PC-3 (cell line): ENCODE measurements at regions not wholly inside any gene's neighbourhood (a gene's known extent, or its start where the extent isn't known, plus 50 kb on each side); places are given as distances from the start of the nearest gene placed in this dataset.

Experiments used
- ATAC-seq: fragments of 200-7000 bp; cut with Tn5 transposase; 2 replicates; pipeline ENCODE4 v1.9.1; 2020; ENCODE audit warnings: mild to moderate bottlenecking, moderate library complexity
- BruUV-seq: library from RNA; stranded (reverse); fragments of 400-500 nt; replicated peaks from 2 replicates; lab custom pipeline; 2021; lab: Mats Ljungman, UMichigan
- CTCF ChIA-PET: fragments of 300-600 bp; sonication (Branson Sonifier 250); formaldehyde crosslinking; loops from one replicate; lab custom pipeline; 2022; ENCODE audit warnings: antibody characterized with exemption; lab: Charles Lee
- POLR2A ChIA-PET: fragments of 300-600 bp; sonication (Branson Sonifier 250); formaldehyde crosslinking; loops from one replicate; lab custom pipeline; 2022; ENCODE audit warnings: antibody characterized with exemption; ENCODE audit not compliant: unreplicated experiment; lab: Charles Lee
- DNase-seq: peaks from one replicate; pipeline ENCODE4 v3.0.0-alpha.2; 2015
- H2AFZ ChIP-seq: fragments of 300-600 bp; sonication (generic); 2 replicates; pipeline ENCODE4 v1.6.0; 2016; ENCODE audit warnings: antibody characterized with exemption, low read length
- H3F3A ChIP-seq: fragments of 300-600 bp; sonication (generic); one replicate; pipeline ENCODE4 v1.6.0; 2017; ENCODE audit warnings: antibody characterized with exemption, low read length, control low read depth, mild to moderate bottlenecking; ENCODE audit not compliant: unreplicated experiment
- H3K27ac ChIP-seq: fragments of 300-600 bp; sonication (generic); 2 replicates; pipeline ENCODE4 v1.5.1; 2016; ENCODE audit warnings: mild to moderate bottlenecking, low read length
- H3K27me3 ChIP-seq: fragments of 300-600 bp; sonication (generic); 2 replicates; pipeline ENCODE4 v1.6.1; 2016; ENCODE audit warnings: low read length, mixed read lengths
- H3K36me3 ChIP-seq: fragments of 300-600 bp; sonication (generic); 2 replicates; pipeline ENCODE4 v1.6.1; 2016; ENCODE audit warnings: low read depth, mixed run types, low read length, mixed read lengths
- H3K4me1 ChIP-seq: fragments of 300-600 bp; sonication (generic); 2 replicates; pipeline ENCODE4 v1.5.1; 2016; ENCODE audit warnings: low read length; ENCODE audit not compliant: insufficient read depth
- H3K4me2 ChIP-seq: fragments of 300-600 bp; sonication (generic); 2 replicates; pipeline ENCODE4 v1.6.0; 2016; ENCODE audit warnings: low read length
- H3K4me3 ChIP-seq: fragments of 300-600 bp; sonication (generic); 2 replicates; pipeline ENCODE4 v1.5.1; 2016; ENCODE audit warnings: mild to moderate bottlenecking, low read length, mixed read lengths
- H3K79me2 ChIP-seq: fragments of 300-600 bp; sonication (generic); 2 replicates; pipeline ENCODE4 v1.6.1; 2017; ENCODE audit warnings: low read length, mixed read lengths
- H3K9ac ChIP-seq: fragments of 300-600 bp; sonication (generic); 2 replicates; pipeline ENCODE4 v1.6.0; 2016; ENCODE audit warnings: mild to moderate bottlenecking, low read length
- H3K9me2 ChIP-seq: fragments of 300-600 bp; sonication (generic); replicated peaks from 2 replicates; pipeline ENCODE4 v1.6.1; 2016; ENCODE audit warnings: mixed run types, low read length, mixed read lengths
- H3K9me3 ChIP-seq: fragments of 300-600 bp; sonication (generic); 2 replicates; pipeline ENCODE4 v1.6.1; 2016; ENCODE audit warnings: low read length, mixed read lengths
- H4K20me1 ChIP-seq: fragments of 300-600 bp; sonication (generic); 2 replicates; pipeline ENCODE4 v1.6.1; 2016; ENCODE audit warnings: low read length, mixed read lengths
- CTCF ChIP-seq: fragments of 300-600 bp; sonication (generic); conservative IDR thresholded peaks from 2 replicates; pipeline ENCODE4 v1.5.1; 2017; ENCODE audit warnings: antibody characterized with exemption, low read depth, mild to moderate bottlenecking, low read length
- EZH2 ChIP-seq: fragments of 300-600 bp; sonication (generic); IDR thresholded peaks from one replicate; pipeline ENCODE4 v1.6.1; 2017; ENCODE audit warnings: antibody characterized with exemption, mild to moderate bottlenecking, low read length; ENCODE audit not compliant: unreplicated experiment
- EZH2phosphoT487 ChIP-seq: fragments of 300-600 bp; sonication (generic); IDR thresholded peaks from 2 replicates; pipeline ENCODE4 v1.6.1; 2018; ENCODE audit warnings: mild to moderate bottlenecking, antibody characterized with exemption, low read length, borderline replicate concordance
- intact Hi-C: fragments of 100-400 bp; cut with micrococcal nuclease; formaldehyde crosslinking; loops from 2 replicates; pipeline ENCODE4 v1.9.0; 2023

- no peak for TF ChIP-seq EZH2phosphoT487
- no peak for TF ChIP-seq EZH2
- TF ChIP-seq CTCF, result no peak
- Histone ChIP-seq H3K27me3 (no peaks in the 10 kb centered on the region), H3K9me2 (no peaks in the 10 kb centered on the region), H3K9me3 (0 out of 2 replicates have a peak, but pooled peaks cover 10% of the 10 kb centered on the region), H3K27ac (no peak overlapping the region), H2AFZ (no peak overlapping the region), H3K4me2 (no peak overlapping the region), H3F3A (peaks cover 4% of the 10 kb centered on the region), H4K20me1 (no peaks in the 10 kb centered on the region), H3K4me1 (0 out of 2 replicates have a peak, but pooled peaks cover 4% of the 10 kb centered on the region), H3K79me2 (no peaks in the 10 kb centered on the region), H3K9ac (no peak overlapping the region), H3K36me3 (no peaks in the 10 kb centered on the region; the same call in 1 of the 2 replicates), H3K4me3 (no peak overlapping the region)
- ATAC-seq (no peak), DNase-seq (no peak)
- no TSS peak for BruUV-seq
- ChIA-PET POLR2A (no interaction called here), CTCF (no interaction called here)
- intact Hi-C loops, result no loop called here
These were observed 178.9 kb downstream of the METTL4 start for GRCh38 chr18:2392446-2392845.

- POLR2A ChIA-PET, result no interaction called here
- no peak for TF ChIP-seq CTCF
These were observed 176.6 kb downstream of the METTL4 start for GRCh38 chr18:2394684-2395083.

GRCh38 chr18:2395427-2396161 is 175.7 kb downstream of the METTL4 start:
- H4K20me1 ChIP-seq, result no peaks in the 10 kb centered on the region
- no peak overlapping the region for H3K9ac ChIP-seq
- DNase-seq (no peak), ATAC-seq (peak; percentile 53; the same call in 1 of the 2 replicates)
- POLR2A ChIA-PET, result no interaction called here
- no peaks in the 10 kb centered on the region for H3K79me2 ChIP-seq
- H3K4me1 ChIP-seq, result 0 out of 2 replicates have a peak, but pooled peaks cover 4% of the 10 kb centered on the region
- no peak for TF ChIP-seq EZH2phosphoT487
- TF ChIP-seq EZH2, result no peak
- TF ChIP-seq CTCF, result no peak
- H3K9me3 ChIP-seq, result no peaks in the 10 kb centered on the region
- H2AFZ ChIP-seq, result no peak overlapping the region
- intact Hi-C loops, result no loop called here
- no peaks in the 10 kb centered on the region for H3F3A ChIP-seq
- no TSS peak for BruUV-seq
- no peaks in the 10 kb centered on the region for H3K27me3 ChIP-seq
- H3K4me3 ChIP-seq, result no peak overlapping the region
- no peaks in the 10 kb centered on the region; the same call in 1 of the 2 replicates for H3K9me2 ChIP-seq
- CTCF ChIA-PET, result interaction anchor here (0.5 kb wide), 1 partner anchor 22 kb away, joined by 3 read pairs; no protein-coding TSS in a partner anchor
- H3K4me2 ChIP-seq, result no peak overlapping the region
- H3K36me3 ChIP-seq, result no peaks in the 10 kb centered on the region
- no peak overlapping the region for H3K27ac ChIP-seq

More at GRCh38 chr18:2394684-2395083, 176.6 kb downstream of the METTL4 start:
- no peaks in the 10 kb centered on the region for H3F3A ChIP-seq
- H3K9ac ChIP-seq, result no peak overlapping the region
- no peaks in the 10 kb centered on the region for H3K36me3 ChIP-seq
- no peaks in the 10 kb centered on the region for H4K20me1 ChIP-seq
- no peak overlapping the region for H3K4me3 ChIP-seq
- no peak overlapping the region for H3K4me2 ChIP-seq
- H3K4me1 ChIP-seq, result 0 out of 2 replicates have a peak, but pooled peaks cover 4% of the 10 kb centered on the region
- no peak overlapping the region for H3K27ac ChIP-seq
- intact Hi-C loops, result no loop called here
- H2AFZ ChIP-seq, result no peak overlapping the region
- DNase-seq, result no peak
- ATAC-seq, result no peak
- CTCF ChIA-PET, result no interaction called here
- no peaks in the 10 kb centered on the region for H3K27me3 ChIP-seq
- H3K79me2 ChIP-seq, result no peaks in the 10 kb centered on the region
- no TSS peak for BruUV-seq
- H3K9me3 ChIP-seq, result no peaks in the 10 kb centered on the region
- no peaks in the 10 kb centered on the region for H3K9me2 ChIP-seq
